ENCODE measurements at regions not wholly inside any gene's neighbourhood (a gene's known extent, or its start where the extent isn't known, plus 50 kb on each side); places are given as distances from the start of the nearest gene placed in this dataset.

DNA sequence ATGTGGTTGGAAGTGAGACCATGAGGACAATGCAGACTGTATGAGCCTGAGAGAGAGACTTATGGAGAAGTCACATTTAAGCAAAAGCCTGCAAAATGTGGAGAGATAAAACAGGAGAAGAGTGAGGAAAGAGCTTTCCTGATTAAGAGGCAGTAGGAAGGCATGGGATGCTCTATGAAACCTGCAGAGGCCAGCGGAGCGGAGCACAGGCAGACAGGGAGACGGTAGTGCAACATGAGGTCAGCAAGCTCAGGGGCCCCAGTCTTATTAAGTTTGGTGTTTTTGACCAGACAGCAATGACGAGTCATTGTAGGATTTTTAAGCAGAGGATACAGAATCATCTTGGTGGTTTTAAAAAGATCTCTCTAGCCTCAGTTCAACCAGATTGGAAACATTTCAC is 721.5 kb upstream of the GOLIM4 start:
- TF ChIP-seq, protein P1, sequence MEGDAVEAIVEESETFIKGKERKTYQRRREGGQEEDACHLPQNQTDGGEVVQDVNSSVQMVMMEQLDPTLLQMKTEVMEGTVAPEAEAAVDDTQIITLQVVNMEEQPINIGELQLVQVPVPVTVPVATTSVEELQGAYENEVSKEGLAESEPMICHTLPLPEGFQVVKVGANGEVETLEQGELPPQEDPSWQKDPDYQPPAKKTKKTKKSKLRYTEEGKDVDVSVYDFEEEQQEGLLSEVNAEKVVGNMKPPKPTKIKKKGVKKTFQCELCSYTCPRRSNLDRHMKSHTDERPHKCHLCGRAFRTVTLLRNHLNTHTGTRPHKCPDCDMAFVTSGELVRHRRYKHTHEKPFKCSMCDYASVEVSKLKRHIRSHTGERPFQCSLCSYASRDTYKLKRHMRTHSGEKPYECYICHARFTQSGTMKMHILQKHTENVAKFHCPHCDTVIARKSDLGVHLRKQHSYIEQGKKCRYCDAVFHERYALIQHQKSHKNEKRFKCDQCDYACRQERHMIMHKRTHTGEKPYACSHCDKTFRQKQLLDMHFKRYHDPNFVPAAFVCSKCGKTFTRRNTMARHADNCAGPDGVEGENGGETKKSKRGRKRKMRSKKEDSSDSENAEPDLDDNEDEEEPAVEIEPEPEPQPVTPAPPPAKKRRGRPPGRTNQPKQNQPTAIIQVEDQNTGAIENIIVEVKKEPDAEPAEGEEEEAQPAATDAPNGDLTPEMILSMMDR (conservative IDR thresholded peaks at IDR 0.05; ENCODE audit: low read depth in 2 of 2): no peak
- TF ChIP-seq POLR2AphosphoS5 (IDR thresholded peaks at IDR 0.05; ENCODE audit: low read depth) (no peak), EZH2 (IDR thresholded peaks at IDR 0.05; ENCODE audit: low read depth, unreplicated experiment) (no peak)
- TF ChIP-seq, protein P2, sequence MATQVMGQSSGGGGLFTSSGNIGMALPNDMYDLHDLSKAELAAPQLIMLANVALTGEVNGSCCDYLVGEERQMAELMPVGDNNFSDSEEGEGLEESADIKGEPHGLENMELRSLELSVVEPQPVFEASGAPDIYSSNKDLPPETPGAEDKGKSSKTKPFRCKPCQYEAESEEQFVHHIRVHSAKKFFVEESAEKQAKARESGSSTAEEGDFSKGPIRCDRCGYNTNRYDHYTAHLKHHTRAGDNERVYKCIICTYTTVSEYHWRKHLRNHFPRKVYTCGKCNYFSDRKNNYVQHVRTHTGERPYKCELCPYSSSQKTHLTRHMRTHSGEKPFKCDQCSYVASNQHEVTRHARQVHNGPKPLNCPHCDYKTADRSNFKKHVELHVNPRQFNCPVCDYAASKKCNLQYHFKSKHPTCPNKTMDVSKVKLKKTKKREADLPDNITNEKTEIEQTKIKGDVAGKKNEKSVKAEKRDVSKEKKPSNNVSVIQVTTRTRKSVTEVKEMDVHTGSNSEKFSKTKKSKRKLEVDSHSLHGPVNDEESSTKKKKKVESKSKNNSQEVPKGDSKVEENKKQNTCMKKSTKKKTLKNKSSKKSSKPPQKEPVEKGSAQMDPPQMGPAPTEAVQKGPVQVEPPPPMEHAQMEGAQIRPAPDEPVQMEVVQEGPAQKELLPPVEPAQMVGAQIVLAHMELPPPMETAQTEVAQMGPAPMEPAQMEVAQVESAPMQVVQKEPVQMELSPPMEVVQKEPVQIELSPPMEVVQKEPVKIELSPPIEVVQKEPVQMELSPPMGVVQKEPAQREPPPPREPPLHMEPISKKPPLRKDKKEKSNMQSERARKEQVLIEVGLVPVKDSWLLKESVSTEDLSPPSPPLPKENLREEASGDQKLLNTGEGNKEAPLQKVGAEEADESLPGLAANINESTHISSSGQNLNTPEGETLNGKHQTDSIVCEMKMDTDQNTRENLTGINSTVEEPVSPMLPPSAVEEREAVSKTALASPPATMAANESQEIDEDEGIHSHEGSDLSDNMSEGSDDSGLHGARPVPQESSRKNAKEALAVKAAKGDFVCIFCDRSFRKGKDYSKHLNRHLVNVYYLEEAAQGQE (IDR thresholded peaks at IDR 0.05; ENCODE audit: unreplicated experiment): no peak

Measured in GM23338 (cell line).